SK-N-SH (cell line): ENCODE measurements at regions not wholly inside any gene's neighbourhood (a gene's known extent, or its start where the extent isn't known, plus 50 kb on each side); places are given as distances from the start of the nearest gene placed in this dataset.

Source experiments
- CTCF ChIP-seq: fragments of 200-600 bp; sonication (generic); IDR thresholded peaks from 2 replicates; pipeline ENCODE4 v1.6.1; 2017; ENCODE audit warnings: antibody characterized with exemption, mild to moderate bottlenecking, moderate library complexity
- EP300 ChIP-seq, 2 experiments: IDR thresholded peaks; 2 replicates each; pipeline versions ENCODE4 v1.4.0 to v1.6.1; 2012; ENCODE audit warnings: borderline replicate concordance in 1 of 2, low read depth in 1 of 2, low read length in 1 of 2
- EZH2phosphoT487 ChIP-seq: fragments of 200-600 bp; sonication (generic); IDR thresholded peaks from 2 replicates; pipeline ENCODE4 v1.6.1; 2017; ENCODE audit warnings: low read depth, mixed run types, mild to moderate bottlenecking, antibody characterized with exemption, moderate library complexity, borderline replicate concordance
- NFIC ChIP-seq: IDR thresholded peaks from 2 replicates; pipeline ENCODE4 v1.4.0; 2012; ENCODE audit warnings: borderline replicate concordance
- POLR2AphosphoS5 ChIP-seq: IDR thresholded peaks from 2 replicates; pipeline ENCODE4 v1.6.1; 2012; ENCODE audit warnings: low read depth, low read length
- TCF12 ChIP-seq: IDR thresholded peaks from 2 replicates; pipeline ENCODE4 v1.4.0; 2012
- YY1 ChIP-seq: IDR thresholded peaks from 2 replicates; pipeline ENCODE4 v1.4.0; 2012; ENCODE audit warnings: low read depth, mild to moderate bottlenecking
- TF ChIP-seq, protein P1 (sequence below): fragments of 150-350 bp; IDR thresholded peaks from 2 replicates; pipeline ENCODE4 v1.6.1; 2017; ENCODE audit warnings: antibody characterized with exemption, low read length, low read depth, borderline replicate concordance
- TF ChIP-seq, protein P2 (sequence below): IDR thresholded peaks from 2 replicates; pipeline ENCODE4 v1.6.1; 2012; ENCODE audit warnings: mild to moderate bottlenecking, low read depth, low read length, moderate library complexity
- TF ChIP-seq, protein P3 (sequence below): IDR thresholded peaks from 2 replicates; pipeline ENCODE4 v1.4.0; 2012; ENCODE audit warnings: low read depth

DNA sequence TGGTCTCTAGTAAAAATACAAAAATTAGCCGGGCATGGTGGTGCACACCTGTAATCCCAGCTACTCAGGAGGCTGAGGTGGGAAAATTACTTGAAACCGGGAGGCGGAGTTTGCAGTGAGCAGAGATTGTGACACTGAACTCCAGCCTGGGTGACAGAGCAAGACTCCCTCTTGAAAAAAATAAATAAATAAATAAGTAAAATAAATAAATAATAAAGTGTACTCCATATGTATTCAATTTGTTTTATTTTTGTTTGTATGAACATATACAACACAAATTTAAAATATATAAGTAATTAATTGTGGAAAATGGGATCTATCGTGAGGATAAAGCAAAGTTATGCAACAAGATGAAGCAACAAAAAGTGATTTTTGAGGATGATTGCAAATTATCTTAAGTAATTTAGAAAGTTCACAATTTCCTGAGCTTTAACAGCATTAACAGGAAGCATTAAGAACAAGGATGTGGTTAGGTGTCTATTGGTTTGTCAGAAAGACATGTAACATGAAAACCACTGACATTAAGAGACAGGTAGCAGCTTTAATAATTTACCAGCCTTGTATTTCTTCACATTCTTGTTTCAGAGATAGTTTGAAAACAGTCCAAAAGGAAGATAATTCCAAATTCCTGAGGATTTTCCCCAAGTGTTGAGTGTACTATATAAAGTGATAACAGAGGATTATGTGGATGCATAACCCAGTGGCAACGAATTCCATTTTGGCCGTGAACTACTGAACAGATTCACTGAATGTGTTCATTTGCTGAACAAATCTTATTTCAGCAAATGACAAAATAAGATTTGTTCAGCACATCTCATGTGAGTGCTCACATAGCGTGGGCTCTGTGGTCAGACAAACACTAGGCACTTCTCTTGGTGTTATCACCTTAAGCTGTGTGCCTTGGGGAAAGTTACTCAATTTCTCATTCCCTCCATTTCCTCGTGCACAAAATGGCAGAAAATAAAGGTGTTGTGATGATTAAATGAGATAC, 68.6 kb upstream of the RESF1 start:
- no peak for TF ChIP-seq CTCF
- TF ChIP-seq POLR2AphosphoS5, result no peak
- TF ChIP-seq, protein P1, sequence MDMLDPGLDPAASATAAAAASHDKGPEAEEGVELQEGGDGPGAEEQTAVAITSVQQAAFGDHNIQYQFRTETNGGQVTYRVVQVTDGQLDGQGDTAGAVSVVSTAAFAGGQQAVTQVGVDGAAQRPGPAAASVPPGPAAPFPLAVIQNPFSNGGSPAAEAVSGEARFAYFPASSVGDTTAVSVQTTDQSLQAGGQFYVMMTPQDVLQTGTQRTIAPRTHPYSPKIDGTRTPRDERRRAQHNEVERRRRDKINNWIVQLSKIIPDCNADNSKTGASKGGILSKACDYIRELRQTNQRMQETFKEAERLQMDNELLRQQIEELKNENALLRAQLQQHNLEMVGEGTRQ, result no peak
- TF ChIP-seq NFIC, result no peak
- no peak for TF ChIP-seq YY1
- TF ChIP-seq EP300 (IDR thresholded peaks at IDR 0.05; ENCODE audit: borderline replicate concordance in 1 of 2, low read depth in 1 of 2, low read length in 1 of 2), result no peak
- TF ChIP-seq, protein P2, sequence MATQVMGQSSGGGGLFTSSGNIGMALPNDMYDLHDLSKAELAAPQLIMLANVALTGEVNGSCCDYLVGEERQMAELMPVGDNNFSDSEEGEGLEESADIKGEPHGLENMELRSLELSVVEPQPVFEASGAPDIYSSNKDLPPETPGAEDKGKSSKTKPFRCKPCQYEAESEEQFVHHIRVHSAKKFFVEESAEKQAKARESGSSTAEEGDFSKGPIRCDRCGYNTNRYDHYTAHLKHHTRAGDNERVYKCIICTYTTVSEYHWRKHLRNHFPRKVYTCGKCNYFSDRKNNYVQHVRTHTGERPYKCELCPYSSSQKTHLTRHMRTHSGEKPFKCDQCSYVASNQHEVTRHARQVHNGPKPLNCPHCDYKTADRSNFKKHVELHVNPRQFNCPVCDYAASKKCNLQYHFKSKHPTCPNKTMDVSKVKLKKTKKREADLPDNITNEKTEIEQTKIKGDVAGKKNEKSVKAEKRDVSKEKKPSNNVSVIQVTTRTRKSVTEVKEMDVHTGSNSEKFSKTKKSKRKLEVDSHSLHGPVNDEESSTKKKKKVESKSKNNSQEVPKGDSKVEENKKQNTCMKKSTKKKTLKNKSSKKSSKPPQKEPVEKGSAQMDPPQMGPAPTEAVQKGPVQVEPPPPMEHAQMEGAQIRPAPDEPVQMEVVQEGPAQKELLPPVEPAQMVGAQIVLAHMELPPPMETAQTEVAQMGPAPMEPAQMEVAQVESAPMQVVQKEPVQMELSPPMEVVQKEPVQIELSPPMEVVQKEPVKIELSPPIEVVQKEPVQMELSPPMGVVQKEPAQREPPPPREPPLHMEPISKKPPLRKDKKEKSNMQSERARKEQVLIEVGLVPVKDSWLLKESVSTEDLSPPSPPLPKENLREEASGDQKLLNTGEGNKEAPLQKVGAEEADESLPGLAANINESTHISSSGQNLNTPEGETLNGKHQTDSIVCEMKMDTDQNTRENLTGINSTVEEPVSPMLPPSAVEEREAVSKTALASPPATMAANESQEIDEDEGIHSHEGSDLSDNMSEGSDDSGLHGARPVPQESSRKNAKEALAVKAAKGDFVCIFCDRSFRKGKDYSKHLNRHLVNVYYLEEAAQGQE, result no peak
- TF ChIP-seq, protein P3, sequence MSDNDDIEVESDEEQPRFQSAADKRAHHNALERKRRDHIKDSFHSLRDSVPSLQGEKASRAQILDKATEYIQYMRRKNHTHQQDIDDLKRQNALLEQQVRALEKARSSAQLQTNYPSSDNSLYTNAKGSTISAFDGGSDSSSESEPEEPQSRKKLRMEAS, result no peak
- TF ChIP-seq EZH2phosphoT487, result no peak
- no peak for TF ChIP-seq TCF12
